AG04449 (cell line): ENCODE measurements at regions not wholly inside any gene's neighbourhood (a gene's known extent, or its start where the extent isn't known, plus 50 kb on each side); places are given as distances from the start of the nearest gene placed in this dataset.

Experiments used
- CTCF ChIA-PET: fragments of 350-600 bp; formaldehyde crosslinking; extraction: SDS; loops from one replicate; lab custom pipeline; 2021; ENCODE audit warnings: antibody characterized with exemption; lab: Yijun Ruan, JAX
- POLR2A ChIA-PET: fragments of 400-600, 350-600 bp; formaldehyde crosslinking; extraction: SDS; loops from one replicate; lab custom pipeline; 2020; ENCODE audit warnings: antibody characterized with exemption, inconsistent platforms; lab: Yijun Ruan, JAX
- DNase-seq: peaks from one replicate; pipeline ENCODE4 v3.0.0-alpha.2; 2010; ENCODE audit warnings: low read depth, low spot score
- H3K4me3 ChIP-seq: 2 replicates; pipeline ENCODE4 v1.5.1; 2011; ENCODE audit warnings: low read depth, mild to moderate bottlenecking, control low read depth, low read length
- TF ChIP-seq, protein P1 (sequence below): IDR thresholded peaks from one replicate; pipeline ENCODE4 v1.5.1; 2011; ENCODE audit warnings: mild to moderate bottlenecking, moderate library complexity, low read length, control low read depth, inconsistent platforms; ENCODE audit not compliant: insufficient read depth; ENCODE audit errors: missing control alignments

DNA sequence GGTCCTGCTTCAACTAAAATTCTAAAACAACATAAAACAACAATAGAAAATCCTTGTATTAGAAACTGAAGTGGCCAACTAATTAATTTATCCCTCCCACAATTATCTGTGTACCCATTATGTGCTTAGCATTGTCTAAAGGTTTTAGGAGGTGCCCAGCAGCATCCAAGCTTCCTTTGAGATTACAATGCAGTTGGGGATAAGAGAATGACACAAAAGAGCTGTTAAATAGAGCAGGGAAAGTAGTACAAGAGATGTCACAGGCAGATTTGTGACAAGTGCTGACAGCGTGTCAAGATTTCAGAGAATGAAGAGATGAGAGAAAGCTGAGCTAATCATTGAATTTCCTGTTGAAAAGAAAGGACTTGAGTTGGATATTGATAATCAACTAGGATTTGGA, 204.8 kb downstream of the OTOR start:
- no peak for DNase-seq
- H3K4me3 ChIP-seq, result no peak overlapping the region
- ChIA-PET CTCF (no interaction called here), POLR2A (no interaction called here)
- TF ChIP-seq, protein P1, sequence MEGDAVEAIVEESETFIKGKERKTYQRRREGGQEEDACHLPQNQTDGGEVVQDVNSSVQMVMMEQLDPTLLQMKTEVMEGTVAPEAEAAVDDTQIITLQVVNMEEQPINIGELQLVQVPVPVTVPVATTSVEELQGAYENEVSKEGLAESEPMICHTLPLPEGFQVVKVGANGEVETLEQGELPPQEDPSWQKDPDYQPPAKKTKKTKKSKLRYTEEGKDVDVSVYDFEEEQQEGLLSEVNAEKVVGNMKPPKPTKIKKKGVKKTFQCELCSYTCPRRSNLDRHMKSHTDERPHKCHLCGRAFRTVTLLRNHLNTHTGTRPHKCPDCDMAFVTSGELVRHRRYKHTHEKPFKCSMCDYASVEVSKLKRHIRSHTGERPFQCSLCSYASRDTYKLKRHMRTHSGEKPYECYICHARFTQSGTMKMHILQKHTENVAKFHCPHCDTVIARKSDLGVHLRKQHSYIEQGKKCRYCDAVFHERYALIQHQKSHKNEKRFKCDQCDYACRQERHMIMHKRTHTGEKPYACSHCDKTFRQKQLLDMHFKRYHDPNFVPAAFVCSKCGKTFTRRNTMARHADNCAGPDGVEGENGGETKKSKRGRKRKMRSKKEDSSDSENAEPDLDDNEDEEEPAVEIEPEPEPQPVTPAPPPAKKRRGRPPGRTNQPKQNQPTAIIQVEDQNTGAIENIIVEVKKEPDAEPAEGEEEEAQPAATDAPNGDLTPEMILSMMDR, result no peak

DNA sequence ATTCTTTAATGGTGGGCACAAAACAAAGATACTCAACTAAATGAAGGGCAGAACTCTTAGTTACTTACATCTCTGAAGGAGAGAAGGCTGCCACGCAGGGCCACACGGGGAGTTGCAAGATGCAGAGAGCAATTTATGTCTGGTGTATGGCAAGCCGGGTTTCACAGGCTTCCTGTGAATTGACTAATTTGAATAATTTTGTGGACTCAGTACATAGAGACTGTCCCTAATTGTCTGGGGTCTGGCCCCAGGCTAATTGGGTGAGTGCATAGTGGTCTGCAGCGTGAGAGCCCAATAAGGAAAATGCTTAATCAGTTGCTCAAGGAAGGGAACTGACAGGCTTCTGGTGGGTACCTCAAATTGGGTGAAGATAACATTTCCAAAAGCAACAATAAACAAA, 205.7 kb downstream of the OTOR start:
- H3K4me3 ChIP-seq, result no peak overlapping the region
- TF ChIP-seq, protein P1, result no peak
- no peak for DNase-seq
- POLR2A ChIA-PET, result no interaction called here
- CTCF ChIA-PET, result no interaction called here

DNA sequence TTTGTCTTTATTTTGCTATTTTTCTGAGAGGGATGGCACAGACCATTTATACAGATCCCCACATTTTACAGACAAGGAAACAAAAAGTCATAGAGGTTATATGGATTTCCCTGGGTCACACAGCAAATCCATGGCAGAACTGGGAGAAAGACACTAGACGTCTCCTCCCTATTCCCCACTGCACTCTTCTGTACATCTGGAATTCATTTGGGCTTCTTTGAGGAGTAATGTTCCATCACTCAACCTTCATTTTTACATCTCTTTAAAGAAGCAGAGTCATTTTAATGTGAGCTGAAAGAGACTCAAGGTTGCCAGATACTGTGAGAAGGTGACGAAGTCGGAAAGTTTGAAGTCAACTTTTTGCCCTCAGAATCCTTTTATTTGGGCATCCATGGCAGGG, 207.3 kb downstream of the OTOR start:
- TF ChIP-seq, protein P1, result no peak

DNA sequence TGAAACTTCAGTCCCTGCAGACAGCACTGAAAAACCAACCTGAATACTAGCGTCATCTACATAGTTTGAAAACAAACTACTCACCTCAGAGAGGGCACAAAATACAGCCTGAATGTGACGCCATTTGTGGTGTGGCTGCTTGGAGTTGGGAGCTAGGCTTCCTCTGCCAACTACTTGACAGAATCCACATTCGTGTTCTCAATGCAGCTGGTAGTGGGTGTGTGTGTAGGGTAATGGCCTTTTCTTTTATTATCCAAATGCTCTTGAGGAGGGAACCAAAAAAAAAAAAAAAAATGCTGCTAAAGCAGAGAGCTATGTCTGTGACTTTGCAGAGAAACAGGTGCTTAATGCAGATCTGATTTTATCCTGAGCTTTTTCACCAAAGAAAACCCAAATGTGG, 207.8 kb downstream of the OTOR start:
- POLR2A ChIA-PET, result no interaction called here
- no peak for DNase-seq
- TF ChIP-seq, protein P1, result no peak
- no peak overlapping the region for H3K4me3 ChIP-seq
- CTCF ChIA-PET, result no interaction called here

More for the DNA sequence above, 207.3 kb downstream of the OTOR start:
- ChIA-PET POLR2A (no interaction called here), CTCF (no interaction called here)
- DNase-seq, result no peak
- H3K4me3 ChIP-seq, result no peak overlapping the region

DNA sequence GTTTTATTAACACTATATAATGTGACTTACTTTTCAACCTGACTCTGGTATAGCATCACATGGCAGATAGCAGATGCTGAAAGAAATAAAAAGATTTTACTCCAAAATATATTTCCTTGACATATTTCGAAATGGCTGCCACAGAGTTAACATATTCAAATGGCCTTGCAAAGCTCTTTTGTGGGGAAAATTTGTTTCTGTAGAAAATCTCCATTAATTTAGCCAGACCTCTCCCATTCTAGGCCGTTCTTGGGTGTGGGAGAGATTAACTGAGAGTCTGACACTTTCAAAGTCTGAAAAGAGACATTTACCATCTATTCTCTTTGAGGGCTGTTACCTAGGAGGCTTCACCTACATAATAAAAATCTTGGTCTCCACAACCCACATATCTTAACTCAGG, 217.2 kb downstream of the OTOR start:
- DNase-seq, result no peak
- no peak overlapping the region for H3K4me3 ChIP-seq
- ChIA-PET CTCF (no interaction called here), POLR2A (no interaction called here)
- TF ChIP-seq, protein P1, result no peak

DNA sequence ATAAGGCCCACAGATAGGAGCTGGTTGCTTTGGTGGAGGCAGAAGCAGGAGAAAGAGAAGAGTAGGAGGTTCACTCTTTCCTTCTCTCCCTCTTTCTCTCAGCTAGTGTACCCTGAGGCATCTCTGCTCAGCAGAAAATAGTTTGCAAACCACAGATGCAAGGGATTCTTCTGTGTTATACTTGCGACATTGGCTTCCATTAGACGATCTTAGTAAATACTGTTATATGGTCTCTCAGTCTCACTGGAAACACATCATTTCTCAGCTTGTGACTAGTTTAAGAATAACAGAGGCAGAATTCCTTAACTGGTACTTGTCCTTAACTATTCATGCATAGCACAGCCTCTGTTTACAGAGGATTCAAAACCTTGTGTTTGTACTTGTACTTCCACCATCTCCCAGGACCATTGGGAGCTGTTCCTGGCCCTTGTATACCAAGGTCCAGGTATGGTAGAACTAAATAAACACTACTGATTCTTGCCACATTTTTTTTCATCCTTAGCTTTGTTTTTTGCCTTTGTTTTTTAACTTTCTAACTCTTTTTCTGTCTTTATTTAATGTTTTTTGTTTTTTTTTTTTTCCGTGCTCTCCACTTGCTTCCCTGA, 218.2 kb downstream of the OTOR start:
- no peak for DNase-seq
- TF ChIP-seq, protein P1, result no peak
- POLR2A ChIA-PET, result no interaction called here
- H3K4me3 ChIP-seq, result no peak overlapping the region
- CTCF ChIA-PET, result no interaction called here
